DND-41 (cell line): ENCODE measurements at regions not wholly inside any gene's neighbourhood (a gene's known extent, or its start where the extent isn't known, plus 50 kb on each side); places are given as distances from the start of the nearest gene placed in this dataset.
A peak's percentile ranks its signal among the peaks of the same experiment; 100 is the strongest.

Experiments used
- ATAC-seq: fragments of 200-7000 bp; cut with Tn5 transposase; 3 replicates; pipeline ENCODE4 v1.9.1; 2021; ENCODE audit warnings: low read depth; ENCODE audit not compliant: insufficient read depth
- DNase-seq: peaks from one replicate; pipeline ENCODE4 v3.0.0-alpha.2; 2020
- H2AFZ ChIP-seq: 2 replicates; pipeline ENCODE4 v1.6.0; 2012; ENCODE audit warnings: low read depth, low read length
- H3K27ac ChIP-seq: 2 replicates; pipeline ENCODE4 v1.5.1; 2012; ENCODE audit warnings: low read length, inconsistent platforms
- H3K27me3 ChIP-seq: fragments of 200-600 bp; sonication (generic); 2 replicates; pipeline ENCODE4 v1.6.0; 2012; ENCODE audit warnings: low read length, mild to moderate bottlenecking, inconsistent platforms; ENCODE audit not compliant: insufficient read depth, poor library complexity
- H3K36me3 ChIP-seq: 2 replicates; pipeline ENCODE4 v1.5.1; 2012; ENCODE audit warnings: low read length, inconsistent platforms; ENCODE audit not compliant: insufficient read depth
- H3K4me1 ChIP-seq: 2 replicates; pipeline ENCODE4 v1.5.1; 2012; ENCODE audit warnings: mild to moderate bottlenecking, low read length; ENCODE audit not compliant: insufficient read depth
- H3K4me2 ChIP-seq: 2 replicates; pipeline ENCODE4 v1.6.0; 2012; ENCODE audit warnings: mild to moderate bottlenecking, moderate library complexity, low read length, inconsistent platforms; ENCODE audit not compliant: insufficient read depth
- H3K4me3 ChIP-seq, 2 experiments: fragments of 200-600 bp in 1 of 2; shearing (Covaris generic) in 1 of 2; 2 replicates each; pipeline ENCODE4 v1.5.1; 2012 to 2016; ENCODE audit warnings: inconsistent platforms in 2 of 2, low read length in 2 of 2, mild to moderate bottlenecking in 2 of 2, low read depth in 1 of 2, moderate library complexity in 1 of 2
- H3K79me2 ChIP-seq: 2 replicates; pipeline ENCODE4 v1.6.0; 2012; ENCODE audit warnings: low read length, inconsistent platforms; ENCODE audit not compliant: insufficient read depth
- H3K9ac ChIP-seq: 2 replicates; pipeline ENCODE4 v1.6.0; 2012; ENCODE audit warnings: low read depth, mild to moderate bottlenecking, inconsistent platforms, low read length, moderate library complexity
- H3K9me3 ChIP-seq: 2 replicates; pipeline ENCODE4 v1.5.1; 2012; ENCODE audit warnings: low read length, moderate library complexity, mild to moderate bottlenecking, inconsistent platforms; ENCODE audit not compliant: insufficient read depth, severe bottlenecking
- H4K20me1 ChIP-seq: 2 replicates; pipeline ENCODE4 v1.6.0; 2012; ENCODE audit warnings: low read length; ENCODE audit not compliant: insufficient read depth
- CTCF ChIP-seq: IDR thresholded peaks from 2 replicates; pipeline ENCODE4 v1.5.1; 2012; ENCODE audit warnings: borderline replicate concordance, low read length, moderate library complexity, mild to moderate bottlenecking; ENCODE audit not compliant: poor library complexity, severe bottlenecking; ENCODE audit errors: extremely low read depth
- EZH2 ChIP-seq: IDR thresholded peaks from 3 replicates; pipeline ENCODE4 v1.6.1; 2012; ENCODE audit warnings: borderline replicate concordance, low read depth, mild to moderate bottlenecking, moderate library complexity, low read length, inconsistent platforms; ENCODE audit not compliant: severe bottlenecking

- no peak overlapping the region for H3K27ac ChIP-seq
- TF ChIP-seq EZH2 (no peak), CTCF (no peak)
- ATAC-seq (no peak), DNase-seq (no peak)
- no peaks in the 10 kb centered on the region for H3K79me2 ChIP-seq
- no peaks in the 10 kb centered on the region for H3K36me3 ChIP-seq
- H3K9ac ChIP-seq, result no peak overlapping the region
- no peak overlapping the region for H2AFZ ChIP-seq
- H3K4me3 ChIP-seq, result no peak overlapping the region
- no peaks in the 10 kb centered on the region for H3K27me3 ChIP-seq
- H4K20me1 ChIP-seq, result no peaks in the 10 kb centered on the region
- no peaks in the 10 kb centered on the region for H3K4me1 ChIP-seq
- no peak overlapping the region for H3K4me2 ChIP-seq
- no peaks in the 10 kb centered on the region for H3K9me3 ChIP-seq
These were observed 807.8 kb upstream of the CHAC2 start for GRCh38 chr2:52959801-52960200.

- Histone ChIP-seq H3K36me3 (no peaks in the 10 kb centered on the region), H3K4me2 (no peak overlapping the region), H3K4me3 (no peak overlapping the region), H4K20me1 (no peaks in the 10 kb centered on the region), H3K79me2 (no peaks in the 10 kb centered on the region), H3K9ac (no peak overlapping the region), H3K27me3 (no peaks in the 10 kb centered on the region), H3K9me3 (no peaks in the 10 kb centered on the region), H2AFZ (no peak overlapping the region), H3K4me1 (no peaks in the 10 kb centered on the region), H3K27ac (no peak overlapping the region)
- ATAC-seq (no peak), DNase-seq (no peak)
- peak; percentile 5 for TF ChIP-seq CTCF
- no peak for TF ChIP-seq EZH2
These were observed 810.8 kb upstream of the CHAC2 start for GRCh38 chr2:52956766-52957165.

- no peaks in the 10 kb centered on the region for H3K9me3 ChIP-seq
- H3K36me3 ChIP-seq, result no peaks in the 10 kb centered on the region
- H4K20me1 ChIP-seq, result no peaks in the 10 kb centered on the region
- no peaks in the 10 kb centered on the region for H3K79me2 ChIP-seq
- H3K9ac ChIP-seq, result no peak overlapping the region
- TF ChIP-seq CTCF (no peak), EZH2 (no peak)
- no peak overlapping the region for H3K4me2 ChIP-seq
- DNase-seq (no peak), ATAC-seq (no peak)
- no peak overlapping the region for H3K4me3 ChIP-seq
- no peak overlapping the region for H3K27ac ChIP-seq
- H3K4me1 ChIP-seq, result no peaks in the 10 kb centered on the region
- no peaks in the 10 kb centered on the region for H3K27me3 ChIP-seq
- H2AFZ ChIP-seq, result no peak overlapping the region
These were observed 811.5 kb upstream of the CHAC2 start for GRCh38 chr2:52956118-52956517.

- Histone ChIP-seq H3K79me2 (no peaks in the 10 kb centered on the region), H3K27me3 (no peaks in the 10 kb centered on the region), H4K20me1 (no peaks in the 10 kb centered on the region), H3K4me2 (no peak overlapping the region), H3K4me1 (no peaks in the 10 kb centered on the region), H3K36me3 (no peaks in the 10 kb centered on the region), H3K4me3 (no peak overlapping the region), H3K9ac (no peak overlapping the region), H2AFZ (no peak overlapping the region), H3K9me3 (no peaks in the 10 kb centered on the region), H3K27ac (no peak overlapping the region)
- no peak for DNase-seq
- ATAC-seq, result no peak
- TF ChIP-seq EZH2, result no peak
- TF ChIP-seq CTCF, result no peak
These were observed 812.5 kb upstream of the CHAC2 start for GRCh38 chr2:52955079-52955478.
